GM23338 (cell line): ENCODE measurements at regions not wholly inside any gene's neighbourhood (a gene's known extent, or its start where the extent isn't known, plus 50 kb on each side); places are given as distances from the start of the nearest gene placed in this dataset.

Experiments used
- ATAC-seq: fragments of 200-7000 bp; cut with Tn5 transposase; 3 replicates; pipeline ENCODE4 v1.9.1; 2020
- DNase-seq: peaks from one replicate; pipeline ENCODE4 v3.0.0-alpha.2; 2015; ENCODE audit warnings: low spot score
- H2AFZ ChIP-seq: fragments of 200-600 bp; sonication (generic); 2 replicates; pipeline ENCODE4 v1.8.0; 2016; ENCODE audit warnings: antibody characterized with exemption, mild to moderate bottlenecking, moderate library complexity
- H3F3A ChIP-seq: fragments of 200-600 bp; sonication (generic); replicated peaks from 2 replicates; pipeline ENCODE4 v1.8.0; 2017; ENCODE audit warnings: antibody characterized with exemption, mixed run types, low read depth
- H3K27ac ChIP-seq: fragments of 200-600 bp; sonication (generic); 2 replicates; pipeline ENCODE4 v1.6.1; 2016; ENCODE audit warnings: low read depth
- H3K27me3 ChIP-seq: fragments of 200-600 bp; sonication (generic); 2 replicates; pipeline ENCODE4 v1.8.0; 2016; ENCODE audit warnings: mild to moderate bottlenecking, mixed run types, moderate library complexity; ENCODE audit not compliant: insufficient read depth
- H3K36me3 ChIP-seq: fragments of 200-600 bp; sonication (generic); 2 replicates; pipeline ENCODE4 v1.8.0; 2016; ENCODE audit warnings: mild to moderate bottlenecking; ENCODE audit not compliant: insufficient read depth
- H3K4me1 ChIP-seq: fragments of 200-600 bp; sonication (generic); 2 replicates; pipeline ENCODE4 v1.8.0; 2016; ENCODE audit warnings: mild to moderate bottlenecking, moderate library complexity; ENCODE audit not compliant: insufficient read depth
- H3K4me2 ChIP-seq: fragments of 200-600 bp; sonication (generic); 2 replicates; pipeline ENCODE4 v1.7.1; 2017; ENCODE audit warnings: mixed run types
- H3K4me3 ChIP-seq: fragments of 200-600 bp; sonication (generic); 2 replicates; pipeline ENCODE4 v1.6.1; 2016; ENCODE audit warnings: mixed run types
- H3K79me2 ChIP-seq: fragments of 200-600 bp; sonication (generic); replicated peaks from 2 replicates; pipeline ENCODE4 v1.8.0; 2017; ENCODE audit warnings: mild to moderate bottlenecking; ENCODE audit not compliant: insufficient read depth
- H3K9me2 ChIP-seq: fragments of 200-600 bp; sonication (generic); 2 replicates; pipeline ENCODE4 v1.8.0; 2017; ENCODE audit not compliant: insufficient read depth
- H4K20me1 ChIP-seq: fragments of 200-600 bp; sonication (generic); replicated peaks from 2 replicates; pipeline ENCODE4 v1.8.0; 2017; ENCODE audit warnings: mild to moderate bottlenecking; ENCODE audit not compliant: insufficient read depth
- H3K27ac Mint-ChIP-seq: 2 replicates; pipeline ENCODE4 v1.8.0; 2020; ENCODE audit warnings: inconsistent platforms, mild to moderate bottlenecking, moderate library complexity, mixed read lengths
- H3K27me3 Mint-ChIP-seq: 3 replicates; pipeline ENCODE4 v1.8.0; 2022; ENCODE audit warnings: low read depth, mild to moderate bottlenecking, moderate library complexity, mixed read lengths, inconsistent platforms; ENCODE audit not compliant: insufficient read depth, poor library complexity
- H3K36me3 Mint-ChIP-seq: 3 replicates; pipeline ENCODE4 v1.8.0; 2021; ENCODE audit warnings: low read depth, mild to moderate bottlenecking, inconsistent platforms, moderate library complexity, mixed read lengths
- H3K4me1 Mint-ChIP-seq: 3 replicates; pipeline ENCODE4 v1.8.0; 2020; ENCODE audit warnings: mild to moderate bottlenecking, inconsistent platforms, mixed read lengths
- H3K4me3 Mint-ChIP-seq: 3 replicates; pipeline ENCODE4 v1.8.0; 2021; ENCODE audit warnings: moderate library complexity, mild to moderate bottlenecking, inconsistent platforms, mixed read lengths
- H3K9me3 Mint-ChIP-seq: 3 replicates; pipeline ENCODE4 v1.8.0; 2020; ENCODE audit warnings: moderate library complexity, mild to moderate bottlenecking, inconsistent platforms, mixed read lengths
- EZH2phosphoT487 ChIP-seq: fragments of 200-600 bp; sonication (generic); IDR thresholded peaks from one replicate; pipeline ENCODE4 v1.8.1; 2018; ENCODE audit warnings: antibody characterized with exemption; ENCODE audit not compliant: unreplicated experiment
- JUNB ChIP-seq: IDR thresholded peaks from one replicate; pipeline ENCODE4 v1.6.1; 2016; ENCODE audit warnings: antibody characterized with exemption; ENCODE audit not compliant: unreplicated experiment
- POLR2AphosphoS5 ChIP-seq: IDR thresholded peaks from 2 replicates; pipeline ENCODE4 v1.6.1; 2016; ENCODE audit warnings: antibody characterized with exemption, low read depth
- ZNF114 ChIP-seq: fragments of 250-450 bp; sonication (Bioruptor Pico); IDR thresholded peaks from 2 replicates; pipeline ENCODE4 v1.5.0; 2020; ENCODE audit warnings: mild to moderate bottlenecking, moderate library complexity
- TF ChIP-seq, protein P1 (sequence below), 2 experiments: fragments of 200-600 bp in 1 of 2; sonication (generic) in 1 of 2; conservative IDR thresholded peaks; 2 replicates each; pipeline versions ENCODE4 v1.5.1 to v1.6.1; 2016 to 2017; ENCODE audit warnings: antibody characterized with exemption in 2 of 2, low read depth in 2 of 2, mild to moderate bottlenecking in 2 of 2, moderate library complexity in 1 of 2
- TF ChIP-seq, protein P2 (sequence below): fragments of 250-450 bp; sonication (Bioruptor Pico); IDR thresholded peaks from 2 replicates; pipeline ENCODE4 v1.5.0; 2020; ENCODE audit warnings: mild to moderate bottlenecking, moderate library complexity
- TF ChIP-seq, protein P3 (sequence below): IDR thresholded peaks from 2 replicates; pipeline ENCODE4 v1.6.1; 2016; ENCODE audit warnings: antibody characterized with exemption

DNA sequence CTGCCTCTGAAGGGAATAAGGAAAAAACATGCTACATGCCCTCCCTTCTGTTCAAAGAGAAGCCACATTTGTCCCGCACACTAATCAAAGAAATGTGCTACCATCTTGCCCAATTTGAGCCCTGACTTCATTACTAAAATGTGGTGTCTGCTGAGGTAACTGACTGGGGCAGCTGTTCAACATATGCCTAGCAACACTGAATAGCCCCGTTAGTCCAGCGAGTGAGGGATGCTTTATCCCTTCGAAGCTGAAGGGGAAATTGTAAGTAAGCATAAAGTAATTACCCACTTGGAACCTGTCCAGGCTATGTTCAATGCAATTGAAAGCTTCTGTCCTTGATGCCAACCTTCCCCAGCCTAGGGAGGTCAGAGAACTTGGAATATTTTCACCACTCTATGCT is 310.6 kb downstream of the SEC16B start:
- peaks cover 8% of the 10 kb centered on the region for H3K4me1 ChIP-seq
- Mint-ChIP-seq H3K27ac (no peak overlapping the region), H3K4me1 (peaks cover 10% of the 10 kb centered on the region), H3K9me3 (peaks cover 7% of the 10 kb centered on the region), H3K27me3 (no peaks in the 10 kb centered on the region), H3K36me3 (peaks cover 5% of the 10 kb centered on the region), H3K4me3 (no peak overlapping the region)
- TF ChIP-seq, protein P1, sequence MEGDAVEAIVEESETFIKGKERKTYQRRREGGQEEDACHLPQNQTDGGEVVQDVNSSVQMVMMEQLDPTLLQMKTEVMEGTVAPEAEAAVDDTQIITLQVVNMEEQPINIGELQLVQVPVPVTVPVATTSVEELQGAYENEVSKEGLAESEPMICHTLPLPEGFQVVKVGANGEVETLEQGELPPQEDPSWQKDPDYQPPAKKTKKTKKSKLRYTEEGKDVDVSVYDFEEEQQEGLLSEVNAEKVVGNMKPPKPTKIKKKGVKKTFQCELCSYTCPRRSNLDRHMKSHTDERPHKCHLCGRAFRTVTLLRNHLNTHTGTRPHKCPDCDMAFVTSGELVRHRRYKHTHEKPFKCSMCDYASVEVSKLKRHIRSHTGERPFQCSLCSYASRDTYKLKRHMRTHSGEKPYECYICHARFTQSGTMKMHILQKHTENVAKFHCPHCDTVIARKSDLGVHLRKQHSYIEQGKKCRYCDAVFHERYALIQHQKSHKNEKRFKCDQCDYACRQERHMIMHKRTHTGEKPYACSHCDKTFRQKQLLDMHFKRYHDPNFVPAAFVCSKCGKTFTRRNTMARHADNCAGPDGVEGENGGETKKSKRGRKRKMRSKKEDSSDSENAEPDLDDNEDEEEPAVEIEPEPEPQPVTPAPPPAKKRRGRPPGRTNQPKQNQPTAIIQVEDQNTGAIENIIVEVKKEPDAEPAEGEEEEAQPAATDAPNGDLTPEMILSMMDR (conservative IDR thresholded peaks at IDR 0.05; ENCODE audit: low read depth in 2 of 2): no peak
- no peak for TF ChIP-seq POLR2AphosphoS5
- H3K9me2 ChIP-seq: peaks cover 4% of the 10 kb centered on the region
- no peak overlapping the region for H3K4me3 ChIP-seq
- H3K36me3 ChIP-seq: no peaks in the 10 kb centered on the region
- ATAC-seq (no peak), DNase-seq (no peak)
- no peaks in the 10 kb centered on the region for H3K79me2 ChIP-seq
- no peak overlapping the region for H2AFZ ChIP-seq
- H3K27me3 ChIP-seq: no peaks in the 10 kb centered on the region
- H4K20me1 ChIP-seq: no peaks in the 10 kb centered on the region
- no peaks in the 10 kb centered on the region for H3F3A ChIP-seq
- no peak overlapping the region for H3K27ac ChIP-seq
- H3K4me2 ChIP-seq: no peak overlapping the region

GRCh38 chr1:177656598-177656997 is 313.3 kb downstream of the SEC16B start:
- H2AFZ ChIP-seq: no peak overlapping the region
- no peak overlapping the region for H3K27ac Mint-ChIP-seq
- peaks cover 10% of the 10 kb centered on the region for H3K4me1 Mint-ChIP-seq
- TF ChIP-seq, protein P2, sequence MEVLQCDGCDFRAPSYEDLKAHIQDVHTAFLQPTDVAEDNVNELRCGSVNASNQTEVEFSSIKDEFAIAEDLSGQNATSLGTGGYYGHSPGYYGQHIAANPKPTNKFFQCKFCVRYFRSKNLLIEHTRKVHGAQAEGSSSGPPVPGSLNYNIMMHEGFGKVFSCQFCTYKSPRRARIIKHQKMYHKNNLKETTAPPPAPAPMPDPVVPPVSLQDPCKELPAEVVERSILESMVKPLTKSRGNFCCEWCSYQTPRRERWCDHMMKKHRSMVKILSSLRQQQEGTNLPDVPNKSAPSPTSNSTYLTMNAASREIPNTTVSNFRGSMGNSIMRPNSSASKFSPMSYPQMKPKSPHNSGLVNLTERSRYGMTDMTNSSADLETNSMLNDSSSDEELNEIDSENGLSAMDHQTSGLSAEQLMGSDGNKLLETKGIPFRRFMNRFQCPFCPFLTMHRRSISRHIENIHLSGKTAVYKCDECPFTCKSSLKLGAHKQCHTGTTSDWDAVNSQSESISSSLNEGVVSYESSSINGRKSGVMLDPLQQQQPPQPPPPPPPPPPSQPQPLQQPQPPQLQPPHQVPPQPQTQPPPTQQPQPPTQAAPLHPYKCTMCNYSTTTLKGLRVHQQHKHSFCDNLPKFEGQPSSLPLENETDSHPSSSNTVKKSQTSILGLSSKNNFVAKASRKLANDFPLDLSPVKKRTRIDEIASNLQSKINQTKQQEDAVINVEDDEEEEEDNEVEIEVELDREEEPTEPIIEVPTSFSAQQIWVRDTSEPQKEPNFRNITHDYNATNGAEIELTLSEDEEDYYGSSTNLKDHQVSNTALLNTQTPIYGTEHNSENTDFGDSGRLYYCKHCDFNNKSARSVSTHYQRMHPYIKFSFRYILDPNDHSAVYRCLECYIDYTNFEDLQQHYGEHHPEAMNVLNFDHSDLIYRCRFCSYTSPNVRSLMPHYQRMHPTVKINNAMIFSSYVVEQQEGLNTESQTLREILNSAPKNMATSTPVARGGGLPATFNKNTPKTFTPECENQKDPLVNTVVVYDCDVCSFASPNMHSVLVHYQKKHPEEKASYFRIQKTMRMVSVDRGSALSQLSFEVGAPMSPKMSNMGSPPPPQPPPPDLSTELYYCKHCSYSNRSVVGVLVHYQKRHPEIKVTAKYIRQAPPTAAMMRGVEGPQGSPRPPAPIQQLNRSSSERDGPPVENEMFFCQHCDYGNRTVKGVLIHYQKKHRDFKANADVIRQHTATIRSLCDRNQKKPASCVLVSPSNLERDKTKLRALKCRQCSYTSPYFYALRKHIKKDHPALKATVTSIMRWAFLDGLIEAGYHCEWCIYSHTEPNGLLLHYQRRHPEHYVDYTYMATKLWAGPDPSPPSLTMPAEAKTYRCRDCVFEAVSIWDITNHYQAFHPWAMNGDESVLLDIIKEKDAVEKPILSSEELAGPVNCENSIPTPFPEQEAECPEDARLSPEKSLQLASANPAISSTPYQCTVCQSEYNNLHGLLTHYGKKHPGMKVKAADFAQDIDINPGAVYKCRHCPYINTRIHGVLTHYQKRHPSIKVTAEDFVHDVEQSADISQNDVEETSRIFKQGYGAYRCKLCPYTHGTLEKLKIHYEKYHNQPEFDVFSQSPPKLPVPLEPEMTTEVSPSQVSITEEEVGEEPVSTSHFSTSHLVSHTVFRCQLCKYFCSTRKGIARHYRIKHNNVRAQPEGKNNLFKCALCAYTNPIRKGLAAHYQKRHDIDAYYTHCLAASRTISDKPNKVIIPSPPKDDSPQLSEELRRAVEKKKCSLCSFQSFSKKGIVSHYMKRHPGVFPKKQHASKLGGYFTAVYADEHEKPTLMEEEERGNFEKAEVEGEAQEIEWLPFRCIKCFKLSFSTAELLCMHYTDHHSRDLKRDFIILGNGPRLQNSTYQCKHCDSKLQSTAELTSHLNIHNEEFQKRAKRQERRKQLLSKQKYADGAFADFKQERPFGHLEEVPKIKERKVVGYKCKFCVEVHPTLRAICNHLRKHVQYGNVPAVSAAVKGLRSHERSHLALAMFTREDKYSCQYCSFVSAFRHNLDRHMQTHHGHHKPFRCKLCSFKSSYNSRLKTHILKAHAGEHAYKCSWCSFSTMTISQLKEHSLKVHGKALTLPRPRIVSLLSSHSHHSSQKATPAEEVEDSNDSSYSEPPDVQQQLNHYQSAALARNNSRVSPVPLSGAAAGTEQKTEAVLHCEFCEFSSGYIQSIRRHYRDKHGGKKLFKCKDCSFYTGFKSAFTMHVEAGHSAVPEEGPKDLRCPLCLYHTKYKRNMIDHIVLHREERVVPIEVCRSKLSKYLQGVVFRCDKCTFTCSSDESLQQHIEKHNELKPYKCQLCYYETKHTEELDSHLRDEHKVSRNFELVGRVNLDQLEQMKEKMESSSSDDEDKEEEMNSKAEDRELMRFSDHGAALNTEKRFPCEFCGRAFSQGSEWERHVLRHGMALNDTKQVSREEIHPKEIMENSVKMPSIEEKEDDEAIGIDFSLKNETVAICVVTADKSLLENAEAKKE (CRISPR knock-in tag): no peak
- TF ChIP-seq, protein P1 (conservative IDR thresholded peaks at IDR 0.05; ENCODE audit: low read depth in 2 of 2): no peak
- TF ChIP-seq POLR2AphosphoS5 (no peak), JUNB (no peak), ZNF114 (no peak), EZH2phosphoT487 (no peak)
- TF ChIP-seq, protein P3, sequence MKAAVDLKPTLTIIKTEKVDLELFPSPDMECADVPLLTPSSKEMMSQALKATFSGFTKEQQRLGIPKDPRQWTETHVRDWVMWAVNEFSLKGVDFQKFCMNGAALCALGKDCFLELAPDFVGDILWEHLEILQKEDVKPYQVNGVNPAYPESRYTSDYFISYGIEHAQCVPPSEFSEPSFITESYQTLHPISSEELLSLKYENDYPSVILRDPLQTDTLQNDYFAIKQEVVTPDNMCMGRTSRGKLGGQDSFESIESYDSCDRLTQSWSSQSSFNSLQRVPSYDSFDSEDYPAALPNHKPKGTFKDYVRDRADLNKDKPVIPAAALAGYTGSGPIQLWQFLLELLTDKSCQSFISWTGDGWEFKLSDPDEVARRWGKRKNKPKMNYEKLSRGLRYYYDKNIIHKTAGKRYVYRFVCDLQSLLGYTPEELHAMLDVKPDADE: no peak

More at GRCh38 chr1:177656598-177656997, 313.3 kb downstream of the SEC16B start:
- H3K4me3 ChIP-seq: no peak overlapping the region
- no peaks in the 10 kb centered on the region for H4K20me1 ChIP-seq
- Mint-ChIP-seq H3K9me3 (peaks cover 7% of the 10 kb centered on the region), H3K4me3 (no peak overlapping the region), H3K27me3 (no peaks in the 10 kb centered on the region), H3K36me3 (peaks cover 5% of the 10 kb centered on the region)
- no peak overlapping the region for H3K4me2 ChIP-seq
- peaks cover 11% of the 10 kb centered on the region for H3K9me2 ChIP-seq
- DNase-seq (no peak), ATAC-seq (no peak)
- peaks cover 8% of the 10 kb centered on the region for H3K4me1 ChIP-seq
- no peaks in the 10 kb centered on the region for H3K27me3 ChIP-seq
- H3K27ac ChIP-seq: no peak overlapping the region
- no peaks in the 10 kb centered on the region for H3F3A ChIP-seq
- H3K79me2 ChIP-seq: no peaks in the 10 kb centered on the region
- no peaks in the 10 kb centered on the region for H3K36me3 ChIP-seq
